Colonic mucosa (tissue), 4 donors: ENCODE measurements at regions not wholly inside any gene's neighbourhood (a gene's known extent, or its start where the extent isn't known, plus 50 kb on each side); places are given as distances from the start of the nearest gene placed in this dataset.

Source experiments
- DNase-seq: peaks from one replicate; pipeline ENCODE4 v3.0.0-alpha.2; 2020
- H3K27ac ChIP-seq: fragments of 200-600 bp; one replicate; pipeline ENCODE4 v1.8.0; 2021
- H3K27me3 ChIP-seq: fragments of 200-600 bp; one replicate; pipeline ENCODE4 v1.8.0; 2021
- H3K36me3 ChIP-seq: fragments of 200-600 bp; one replicate; pipeline ENCODE4 v1.8.0; 2021
- H3K4me1 ChIP-seq: fragments of 200-600 bp; one replicate; pipeline ENCODE4 v1.8.0; 2021; ENCODE audit warnings: mild to moderate bottlenecking
- H3K4me3 ChIP-seq: fragments of 200-600 bp; one replicate; pipeline ENCODE4 v1.8.0; 2021
- H3K9ac ChIP-seq, 2 donors: one replicate each; pipeline ENCODE4 v1.7.0; 2013; ENCODE audit warnings: control low read depth in 2 of 2, low read depth in 2 of 2, low read length in 2 of 2
- H3K9me3 ChIP-seq: fragments of 200-600 bp; one replicate; pipeline ENCODE4 v1.8.0; 2021
- intact Hi-C: fragments of 100-400 bp; cut with DNase I; formaldehyde crosslinking; loops from one replicate; pipeline ENCODE4 v1.14.1; 2022
- TF ChIP-seq, protein P1 (sequence below): fragments of 200-600 bp; IDR thresholded peaks from one replicate; pipeline ENCODE4 v1.8.0; 2022; ENCODE audit warnings: antibody characterized with exemption, mild to moderate bottlenecking
- donor health status: healthy.
- donor health status: DM: no; HTN: no; CAD: no.
- donor health status: DM: no; HTN: no; CAD: no.

- no peak overlapping the region for H3K9ac ChIP-seq
- no peaks in the 10 kb centered on the region for H3K36me3 ChIP-seq
- intact Hi-C loops: no loop called here
- H3K4me3 ChIP-seq: no peak overlapping the region
- no peaks in the 10 kb centered on the region for H3K27me3 ChIP-seq
- no peaks in the 10 kb centered on the region for H3K4me1 ChIP-seq
- H3K9me3 ChIP-seq: no peaks in the 10 kb centered on the region
- DNase-seq: no peak
- TF ChIP-seq, protein P1, sequence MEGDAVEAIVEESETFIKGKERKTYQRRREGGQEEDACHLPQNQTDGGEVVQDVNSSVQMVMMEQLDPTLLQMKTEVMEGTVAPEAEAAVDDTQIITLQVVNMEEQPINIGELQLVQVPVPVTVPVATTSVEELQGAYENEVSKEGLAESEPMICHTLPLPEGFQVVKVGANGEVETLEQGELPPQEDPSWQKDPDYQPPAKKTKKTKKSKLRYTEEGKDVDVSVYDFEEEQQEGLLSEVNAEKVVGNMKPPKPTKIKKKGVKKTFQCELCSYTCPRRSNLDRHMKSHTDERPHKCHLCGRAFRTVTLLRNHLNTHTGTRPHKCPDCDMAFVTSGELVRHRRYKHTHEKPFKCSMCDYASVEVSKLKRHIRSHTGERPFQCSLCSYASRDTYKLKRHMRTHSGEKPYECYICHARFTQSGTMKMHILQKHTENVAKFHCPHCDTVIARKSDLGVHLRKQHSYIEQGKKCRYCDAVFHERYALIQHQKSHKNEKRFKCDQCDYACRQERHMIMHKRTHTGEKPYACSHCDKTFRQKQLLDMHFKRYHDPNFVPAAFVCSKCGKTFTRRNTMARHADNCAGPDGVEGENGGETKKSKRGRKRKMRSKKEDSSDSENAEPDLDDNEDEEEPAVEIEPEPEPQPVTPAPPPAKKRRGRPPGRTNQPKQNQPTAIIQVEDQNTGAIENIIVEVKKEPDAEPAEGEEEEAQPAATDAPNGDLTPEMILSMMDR: no peak
- H3K27ac ChIP-seq: no peak overlapping the region
Observed at GRCh38 chr4:52366191-52366590, 292.9 kb downstream of the USP46 start.

DNA sequence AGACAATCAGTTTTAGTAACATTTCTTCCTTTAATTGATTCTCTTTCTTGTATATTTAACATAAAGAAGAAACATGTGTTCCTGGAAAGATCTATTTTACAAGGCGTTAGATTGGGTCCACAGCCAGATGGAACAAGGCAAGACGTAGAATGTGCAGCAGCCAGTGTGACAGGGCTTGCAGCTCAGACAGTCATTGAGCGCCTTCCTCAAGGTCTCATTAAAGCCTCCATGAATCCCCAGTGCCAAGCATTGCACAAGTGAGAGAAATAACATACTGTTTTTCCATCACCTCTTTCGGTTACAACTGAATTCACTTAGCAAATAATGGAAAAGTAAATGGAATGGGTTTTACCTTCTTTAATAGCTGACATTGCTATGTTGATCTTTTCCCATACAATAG lies 292.5 kb downstream of the USP46 start:
- no peaks in the 10 kb centered on the region for H3K9me3 ChIP-seq
- no peak overlapping the region for H3K4me3 ChIP-seq
- TF ChIP-seq, protein P1: no peak
- no peaks in the 10 kb centered on the region for H3K4me1 ChIP-seq
- H3K27me3 ChIP-seq: no peaks in the 10 kb centered on the region
- intact Hi-C loops: no loop called here
- no peak overlapping the region for H3K27ac ChIP-seq
- no peak for DNase-seq
- H3K36me3 ChIP-seq: no peaks in the 10 kb centered on the region
- no peak overlapping the region for H3K9ac ChIP-seq

GRCh38 chr4:52367282-52367830 lies 291.7 kb downstream of the USP46 start:
- Histone ChIP-seq H3K4me3 (no peak overlapping the region), H3K27ac (no peak overlapping the region), H3K36me3 (no peaks in the 10 kb centered on the region), H3K9ac (no peak overlapping the region), H3K27me3 (no peaks in the 10 kb centered on the region), H3K4me1 (no peaks in the 10 kb centered on the region), H3K9me3 (no peaks in the 10 kb centered on the region)
- DNase-seq: no peak
- TF ChIP-seq, protein P1: no peak
- intact Hi-C loops: no loop called here

- H3K9me3 ChIP-seq: no peaks in the 10 kb centered on the region
- H3K4me3 ChIP-seq: no peak overlapping the region
- intact Hi-C loops: no loop called here
- no peaks in the 10 kb centered on the region for H3K4me1 ChIP-seq
- no peak overlapping the region for H3K27ac ChIP-seq
- TF ChIP-seq, protein P1: no peak
- H3K9ac ChIP-seq: no peak overlapping the region
- no peaks in the 10 kb centered on the region for H3K27me3 ChIP-seq
- no peaks in the 10 kb centered on the region for H3K36me3 ChIP-seq
- DNase-seq: no peak
Observed at GRCh38 chr4:52368895-52369294, 290.2 kb downstream of the USP46 start.

- H3K9me3 ChIP-seq: no peaks in the 10 kb centered on the region
- H3K9ac ChIP-seq: no peak overlapping the region
- no peaks in the 10 kb centered on the region for H3K4me1 ChIP-seq
- no peak overlapping the region for H3K27ac ChIP-seq
- no peak overlapping the region for H3K4me3 ChIP-seq
- no peaks in the 10 kb centered on the region for H3K27me3 ChIP-seq
- intact Hi-C loops: no loop called here
- DNase-seq: no peak
- H3K36me3 ChIP-seq: no peaks in the 10 kb centered on the region
- TF ChIP-seq, protein P1: no peak
Observed at GRCh38 chr4:52369649-52370048, 289.5 kb downstream of the USP46 start.
